GM23338 (cell line): ENCODE measurements at regions not wholly inside any gene's neighbourhood (a gene's known extent, or its start where the extent isn't known, plus 50 kb on each side); places are given as distances from the start of the nearest gene placed in this dataset.

Experiments
- CREB1 ChIP-seq: fragments of 250-450 bp; sonication (Bioruptor Pico); IDR thresholded peaks from 2 replicates; pipeline ENCODE4 v1.5.0; 2020; ENCODE audit warnings: low read depth, mild to moderate bottlenecking, moderate library complexity
- CTCF ChIP-seq, 2 experiments: fragments of 200-600 bp in 1 of 2; sonication (generic) in 1 of 2; conservative IDR thresholded peaks; 2 replicates each; pipeline versions ENCODE4 v1.5.1 to v1.6.1; 2016 to 2017; ENCODE audit warnings: antibody characterized with exemption in 2 of 2, low read depth in 2 of 2, mild to moderate bottlenecking in 2 of 2, moderate library complexity in 1 of 2
- ETS1 ChIP-seq: IDR thresholded peaks from 2 replicates; pipeline ENCODE4 v1.6.1; 2016; ENCODE audit warnings: antibody characterized with exemption
- EZH2 ChIP-seq: fragments of 200-600 bp; sonication (generic); IDR thresholded peaks from one replicate; pipeline ENCODE4 v1.8.0; 2017; ENCODE audit warnings: antibody characterized with exemption, mild to moderate bottlenecking, low read depth; ENCODE audit not compliant: unreplicated experiment
- EZH2phosphoT487 ChIP-seq: fragments of 200-600 bp; sonication (generic); IDR thresholded peaks from one replicate; pipeline ENCODE4 v1.8.1; 2018; ENCODE audit warnings: antibody characterized with exemption; ENCODE audit not compliant: unreplicated experiment
- JUNB ChIP-seq: IDR thresholded peaks from one replicate; pipeline ENCODE4 v1.6.1; 2016; ENCODE audit warnings: antibody characterized with exemption; ENCODE audit not compliant: unreplicated experiment
- NANOG ChIP-seq: IDR thresholded peaks from 2 replicates; pipeline ENCODE4 v1.6.1; 2016; ENCODE audit warnings: antibody characterized with exemption, borderline replicate concordance
- POLR2AphosphoS5 ChIP-seq: IDR thresholded peaks from 2 replicates; pipeline ENCODE4 v1.6.1; 2016; ENCODE audit warnings: antibody characterized with exemption, low read depth
- REST ChIP-seq: IDR thresholded peaks from one replicate; pipeline ENCODE4 v1.6.1; 2018; ENCODE audit warnings: antibody characterized with exemption; ENCODE audit not compliant: unreplicated experiment
- STAT1 ChIP-seq: IDR thresholded peaks from one replicate; pipeline ENCODE4 v1.6.1; 2016; ENCODE audit warnings: antibody characterized with exemption; ENCODE audit not compliant: unreplicated experiment
- ZNF114 ChIP-seq: fragments of 250-450 bp; sonication (Bioruptor Pico); IDR thresholded peaks from 2 replicates; pipeline ENCODE4 v1.5.0; 2020; ENCODE audit warnings: mild to moderate bottlenecking, moderate library complexity

GRCh38 chr15:70293591-70294470, 196.1 kb upstream of the TLE3 start:
- no peak for TF ChIP-seq ZNF114 (CRISPR knock-in tag)
- TF ChIP-seq CTCF (conservative IDR thresholded peaks at IDR 0.05; ENCODE audit: low read depth in 2 of 2): no peak
- no peak for TF ChIP-seq CREB1 (CRISPR knock-in tag)
- TF ChIP-seq EZH2phosphoT487: no peak
- TF ChIP-seq REST: no peak
- TF ChIP-seq POLR2AphosphoS5: no peak
- TF ChIP-seq EZH2: no peak
- TF ChIP-seq JUNB: no peak
- no peak for TF ChIP-seq ETS1
- TF ChIP-seq NANOG: no peak
- no peak for TF ChIP-seq STAT1
